ENCODE measurements at regions not wholly inside any gene's neighbourhood (a gene's known extent, or its start where the extent isn't known, plus 50 kb on each side); places are given as distances from the start of the nearest gene placed in this dataset.
"Not testable (repeated sequence)": the region's sequence is repeated elsewhere in the genome, so short reads cannot be mapped to it uniquely, and the experiment has no call there.

DNA sequence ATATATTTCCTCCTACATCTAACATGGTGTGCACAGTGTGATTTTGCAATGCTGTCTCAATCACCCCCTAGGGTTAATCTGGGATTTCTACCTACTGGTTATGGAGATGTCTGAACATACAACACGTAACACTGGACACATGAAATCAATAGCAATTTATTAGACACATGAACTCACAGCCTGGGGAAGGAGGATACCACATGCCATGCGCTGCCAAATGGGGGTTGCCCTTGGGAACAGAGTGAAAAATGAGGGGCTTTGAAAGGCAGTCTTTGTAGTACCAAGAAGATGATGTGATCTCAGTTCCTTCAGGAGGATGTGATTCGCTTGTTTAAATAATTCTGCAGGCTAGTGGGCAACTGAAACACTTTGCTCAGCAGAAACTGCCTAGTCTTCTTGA, 253.6 kb upstream of the LRRC4C start:
- Histone ChIP-seq H3K9me3 (no peaks in the 10 kb centered on the region), H3K9ac (ENCODE audit: low read depth in 2 of 2, low read length in 2 of 2) (no peak overlapping the region), H3K4me3 (no peak overlapping the region), H3K27ac (no peak overlapping the region), H3K27me3 (no peaks in the 10 kb centered on the region), H3K4me1 (no peaks in the 10 kb centered on the region), H3K36me3 (no peaks in the 10 kb centered on the region)
- intact Hi-C loops (cut with DNase I): no loop called here
- TF ChIP-seq, protein P1, sequence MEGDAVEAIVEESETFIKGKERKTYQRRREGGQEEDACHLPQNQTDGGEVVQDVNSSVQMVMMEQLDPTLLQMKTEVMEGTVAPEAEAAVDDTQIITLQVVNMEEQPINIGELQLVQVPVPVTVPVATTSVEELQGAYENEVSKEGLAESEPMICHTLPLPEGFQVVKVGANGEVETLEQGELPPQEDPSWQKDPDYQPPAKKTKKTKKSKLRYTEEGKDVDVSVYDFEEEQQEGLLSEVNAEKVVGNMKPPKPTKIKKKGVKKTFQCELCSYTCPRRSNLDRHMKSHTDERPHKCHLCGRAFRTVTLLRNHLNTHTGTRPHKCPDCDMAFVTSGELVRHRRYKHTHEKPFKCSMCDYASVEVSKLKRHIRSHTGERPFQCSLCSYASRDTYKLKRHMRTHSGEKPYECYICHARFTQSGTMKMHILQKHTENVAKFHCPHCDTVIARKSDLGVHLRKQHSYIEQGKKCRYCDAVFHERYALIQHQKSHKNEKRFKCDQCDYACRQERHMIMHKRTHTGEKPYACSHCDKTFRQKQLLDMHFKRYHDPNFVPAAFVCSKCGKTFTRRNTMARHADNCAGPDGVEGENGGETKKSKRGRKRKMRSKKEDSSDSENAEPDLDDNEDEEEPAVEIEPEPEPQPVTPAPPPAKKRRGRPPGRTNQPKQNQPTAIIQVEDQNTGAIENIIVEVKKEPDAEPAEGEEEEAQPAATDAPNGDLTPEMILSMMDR (IDR thresholded peaks at IDR 0.05): no peak
- no peak for DNase-seq

DNA sequence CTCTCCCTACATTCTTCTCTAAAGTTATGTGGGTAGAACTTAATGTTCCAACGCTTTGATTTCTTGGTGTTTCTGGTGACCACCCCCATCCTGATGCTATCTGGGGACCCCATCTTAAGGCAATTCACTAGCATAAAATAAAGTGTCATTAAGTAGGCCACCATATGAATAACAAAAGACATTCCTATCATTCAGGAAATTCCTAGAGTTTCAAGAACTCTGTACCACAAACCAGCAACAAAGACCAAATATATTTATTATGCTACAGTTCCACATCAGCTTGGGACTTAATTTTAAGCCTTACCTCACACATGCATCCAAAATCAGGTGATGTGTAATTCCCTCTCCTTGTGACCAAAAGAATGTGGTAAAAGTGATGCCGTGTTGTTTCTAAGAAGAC, 254.6 kb upstream of the LRRC4C start:
- Histone ChIP-seq H3K36me3 (no peaks in the 10 kb centered on the region), H3K9me3 (no peaks in the 10 kb centered on the region), H3K27me3 (no peaks in the 10 kb centered on the region), H3K9ac (ENCODE audit: low read depth in 2 of 2, low read length in 2 of 2) (no peak overlapping the region), H3K4me1 (no peaks in the 10 kb centered on the region), H3K4me3 (no peak overlapping the region), H3K27ac (no peak overlapping the region)
- TF ChIP-seq, protein P1 (IDR thresholded peaks at IDR 0.05): no peak
- intact Hi-C loops (cut with DNase I): no loop called here
- no peak for DNase-seq

DNA sequence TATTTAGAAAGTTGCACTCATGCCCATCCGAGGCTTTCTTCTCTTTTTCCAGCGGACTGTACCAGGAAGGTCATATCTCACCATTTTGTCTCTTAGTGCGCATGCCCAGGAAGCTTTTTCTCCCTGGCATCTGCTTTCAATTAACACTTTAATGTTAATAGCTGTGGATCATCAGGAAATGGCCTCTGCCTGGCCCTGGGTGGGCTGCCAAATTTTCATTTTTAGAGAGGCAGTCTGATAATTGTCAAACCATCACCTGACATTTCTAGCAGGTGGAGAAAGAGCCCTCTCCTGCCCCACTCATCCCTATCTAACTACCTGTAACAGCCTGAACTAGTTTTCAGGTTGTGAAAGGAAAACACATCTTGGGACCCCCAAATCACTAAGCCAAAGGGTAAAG, 257.4 kb upstream of the LRRC4C start:
- DNase-seq: no peak
- Histone ChIP-seq H3K27me3 (no peaks in the 10 kb centered on the region), H3K9ac (ENCODE audit: low read depth in 2 of 2, low read length in 2 of 2) (no peak overlapping the region), H3K9me3 (no peaks in the 10 kb centered on the region), H3K4me1 (no peaks in the 10 kb centered on the region), H3K36me3 (no peaks in the 10 kb centered on the region), H3K4me3 (no peak overlapping the region), H3K27ac (no peak overlapping the region)
- intact Hi-C loops (cut with DNase I): no loop called here
- TF ChIP-seq, protein P1 (IDR thresholded peaks at IDR 0.05): no peak

DNA sequence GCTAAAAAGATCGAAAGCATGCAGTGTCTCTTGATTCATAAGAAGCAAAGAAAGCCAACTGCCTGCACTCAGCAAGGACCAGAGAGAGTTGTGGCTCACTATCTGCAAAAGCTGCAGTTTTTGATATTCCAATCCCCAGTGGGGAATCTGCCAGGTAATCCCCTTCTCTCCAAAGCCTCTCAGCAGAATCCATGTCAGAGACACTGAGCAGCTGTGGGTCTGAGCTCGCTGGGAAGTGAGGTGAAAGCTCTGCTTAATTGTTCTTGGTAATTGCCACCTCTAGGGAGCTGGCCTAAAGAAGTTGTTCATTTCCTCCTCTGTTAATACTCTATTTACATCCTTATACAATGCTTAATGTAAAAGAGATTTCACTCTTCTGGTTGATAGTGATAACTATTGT, 261.3 kb upstream of the LRRC4C start:
- H3K27me3 ChIP-seq: no peaks in the 10 kb centered on the region
- H3K9ac ChIP-seq (ENCODE audit: low read depth in 2 of 2, low read length in 2 of 2): no peak overlapping the region
- TF ChIP-seq, protein P1 (IDR thresholded peaks at IDR 0.05): no peak
- no peaks in the 10 kb centered on the region for H3K36me3 ChIP-seq
- no peaks in the 10 kb centered on the region for H3K9me3 ChIP-seq
- no peak for DNase-seq
- no peak overlapping the region for H3K27ac ChIP-seq
- intact Hi-C loops (cut with DNase I): no loop called here
- no peaks in the 10 kb centered on the region for H3K4me1 ChIP-seq
- no peak overlapping the region for H3K4me3 ChIP-seq

DNA sequence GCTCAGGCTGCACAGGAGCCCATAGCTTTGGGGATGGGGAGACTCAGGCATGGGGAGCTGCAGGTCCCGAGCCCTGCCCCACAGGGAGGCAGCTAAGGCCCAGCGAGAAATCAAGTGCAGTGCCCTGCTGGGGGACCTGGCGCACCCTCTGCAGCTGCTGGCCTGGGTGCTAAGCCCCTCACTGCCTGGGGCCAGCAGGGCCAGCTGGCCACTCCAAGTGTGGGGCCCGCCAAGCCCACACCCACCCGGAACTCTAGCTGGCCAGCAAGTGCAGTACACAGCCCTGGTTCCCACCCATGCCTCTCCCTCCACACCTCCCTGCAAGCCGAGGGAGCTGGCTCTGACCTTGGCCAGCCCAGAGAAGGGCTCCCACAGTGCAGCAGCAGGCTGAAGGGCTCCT, 268.7 kb upstream of the LRRC4C start:
- H3K4me1 ChIP-seq; H3K36me3 ChIP-seq; intact Hi-C loops (cut with DNase I); H3K9ac ChIP-seq (ENCODE audit: low read depth in 2 of 2, low read length in 2 of 2); H3K4me3 ChIP-seq; DNase-seq; H3K27me3 ChIP-seq; H3K27ac ChIP-seq; H3K9me3 ChIP-seq: not testable (repeated sequence)

DNA sequence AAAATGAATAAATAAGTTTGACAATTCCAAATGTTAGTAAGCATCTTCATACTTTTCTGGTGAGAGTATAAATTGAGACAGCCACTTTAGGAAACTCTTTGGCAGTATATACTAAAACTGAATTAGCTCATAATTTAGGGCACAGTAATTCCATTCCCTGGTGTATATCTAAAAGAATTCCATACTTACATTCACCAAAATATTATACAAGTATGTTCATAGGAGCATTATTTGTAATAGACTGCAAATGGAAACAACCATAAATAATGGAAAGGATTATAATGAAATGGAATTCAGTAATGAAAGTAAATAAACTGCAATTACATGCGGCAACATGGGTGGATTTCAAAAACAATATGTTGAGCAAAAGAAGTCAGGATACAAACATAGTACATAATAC, 315.8 kb upstream of the LRRC4C start:
- no peak for DNase-seq
- no peaks in the 10 kb centered on the region for H3K36me3 ChIP-seq
- TF ChIP-seq, protein P1 (IDR thresholded peaks at IDR 0.05): no peak
- H3K9me3 ChIP-seq: no peaks in the 10 kb centered on the region
- no peak overlapping the region for H3K9ac ChIP-seq (ENCODE audit: low read depth in 2 of 2, low read length in 2 of 2)
- H3K4me1 ChIP-seq: no peaks in the 10 kb centered on the region
- no peak overlapping the region for H3K4me3 ChIP-seq
- intact Hi-C loops (cut with DNase I): no loop called here
- no peak overlapping the region for H3K27ac ChIP-seq
- no peaks in the 10 kb centered on the region for H3K27me3 ChIP-seq
